ENCODE measurements at regions not wholly inside any gene's neighbourhood (a gene's known extent, or its start where the extent isn't known, plus 50 kb on each side); places are given as distances from the start of the nearest gene placed in this dataset.
"Not testable (repeated sequence)": the region's sequence is repeated elsewhere in the genome, so short reads cannot be mapped to it uniquely, and the experiment has no call there.

DNA sequence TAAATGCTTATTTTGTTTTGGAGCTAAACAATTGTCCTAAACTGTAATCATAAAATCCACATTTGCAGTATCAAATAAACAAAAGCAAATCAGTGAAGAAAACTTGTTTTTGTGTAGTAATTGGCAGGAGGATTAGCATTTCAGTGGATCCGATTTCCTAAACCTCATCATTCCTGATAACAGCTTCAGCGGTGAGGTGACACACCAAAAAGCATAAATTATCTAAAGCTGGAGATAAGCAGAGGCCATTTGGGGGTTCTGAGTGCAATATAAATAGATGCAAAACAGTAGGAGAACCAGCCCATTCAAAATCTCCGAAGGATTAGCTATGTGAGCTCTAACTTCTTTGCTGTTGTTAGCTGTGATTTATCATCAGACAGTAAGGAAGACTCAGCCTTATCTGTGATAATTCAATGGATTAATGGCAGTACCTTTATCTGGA lies 235.8 kb downstream of the EPHA7 start:
- no peak for DNase-seq

DNA sequence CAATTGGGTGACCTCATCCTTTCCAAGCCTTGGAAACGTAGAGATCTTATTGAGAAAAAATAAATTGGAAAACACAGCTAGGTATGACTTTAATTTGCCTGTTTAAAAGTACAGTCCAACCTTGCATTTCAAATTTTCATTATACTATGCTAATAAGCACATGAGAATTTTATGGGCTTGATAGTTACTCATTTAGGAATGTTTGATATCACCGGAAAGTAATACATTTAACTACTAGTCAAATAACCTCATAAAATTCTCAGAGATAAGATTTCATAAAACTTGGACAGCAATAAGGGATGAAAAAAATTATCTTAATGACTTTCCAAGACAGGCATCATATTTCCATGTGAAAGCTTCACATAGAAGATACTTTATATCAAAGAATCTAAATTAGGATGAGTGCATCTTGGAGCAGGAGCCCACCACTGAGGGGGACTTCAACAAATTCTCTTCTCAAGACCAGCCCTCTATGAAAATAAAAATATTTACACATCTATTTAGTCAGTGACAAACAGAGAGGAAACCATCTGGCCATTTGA lies 236.3 kb downstream of the EPHA7 start:
- no peak for DNase-seq

DNA sequence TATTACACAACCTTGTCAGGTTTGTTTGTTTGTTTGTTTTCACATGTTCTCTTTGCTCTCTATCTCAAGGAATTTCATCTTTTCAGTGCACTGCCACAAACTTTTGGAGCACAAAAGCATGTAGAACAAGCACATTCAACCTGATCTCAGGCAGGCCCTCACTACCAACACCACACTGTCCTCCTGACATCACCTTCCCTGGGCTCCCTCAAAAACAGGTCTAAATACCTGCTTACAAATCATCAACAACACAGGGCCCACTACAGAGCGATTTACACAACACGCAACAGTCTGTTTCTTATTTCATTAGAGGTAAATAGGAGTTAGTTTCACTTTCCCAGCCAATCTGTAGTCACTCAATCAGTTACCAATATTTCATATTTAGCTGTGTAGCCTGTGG lies 241.4 kb downstream of the EPHA7 start:
- no peak for DNase-seq

DNA sequence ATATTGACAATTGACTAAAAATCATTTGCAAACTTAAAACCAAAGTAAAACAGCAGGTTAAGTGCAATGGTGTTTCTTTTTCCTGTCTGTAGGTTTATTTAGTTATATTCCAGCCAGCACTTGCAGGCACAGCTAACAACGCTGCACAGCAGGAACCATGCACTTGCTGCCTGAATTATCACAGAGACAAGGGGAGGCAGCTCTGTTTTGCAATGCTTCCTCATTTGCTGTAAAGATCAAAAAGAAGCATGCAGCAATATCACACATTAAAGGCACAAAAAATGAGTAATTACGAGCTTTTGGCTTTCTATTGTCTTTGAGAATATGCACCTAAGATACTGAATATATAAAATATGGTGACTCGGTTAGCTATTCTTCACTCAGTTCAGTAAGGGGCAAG lies 241.9 kb downstream of the EPHA7 start:
- DNase-seq: no peak

DNA sequence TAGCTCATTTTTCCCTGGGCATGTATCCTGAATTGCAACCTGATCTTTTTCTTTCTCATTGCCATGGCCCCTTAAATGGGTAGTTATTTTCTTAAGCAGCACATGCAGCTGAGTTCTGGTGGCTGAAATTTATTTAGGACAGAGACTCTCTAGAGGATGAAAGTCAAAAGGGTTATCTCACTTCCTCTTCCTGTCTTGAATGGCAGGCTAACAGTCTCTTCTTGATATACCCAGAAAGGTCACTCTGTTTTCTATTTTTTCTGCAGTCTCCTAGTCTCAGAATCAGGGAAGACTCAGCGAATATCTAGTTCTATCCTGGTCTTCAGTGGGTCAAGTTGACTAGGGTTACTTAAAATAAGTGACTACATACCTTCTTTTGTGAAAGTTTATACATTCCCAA lies 243.3 kb downstream of the EPHA7 start:
- DNase-seq: no peak

DNA sequence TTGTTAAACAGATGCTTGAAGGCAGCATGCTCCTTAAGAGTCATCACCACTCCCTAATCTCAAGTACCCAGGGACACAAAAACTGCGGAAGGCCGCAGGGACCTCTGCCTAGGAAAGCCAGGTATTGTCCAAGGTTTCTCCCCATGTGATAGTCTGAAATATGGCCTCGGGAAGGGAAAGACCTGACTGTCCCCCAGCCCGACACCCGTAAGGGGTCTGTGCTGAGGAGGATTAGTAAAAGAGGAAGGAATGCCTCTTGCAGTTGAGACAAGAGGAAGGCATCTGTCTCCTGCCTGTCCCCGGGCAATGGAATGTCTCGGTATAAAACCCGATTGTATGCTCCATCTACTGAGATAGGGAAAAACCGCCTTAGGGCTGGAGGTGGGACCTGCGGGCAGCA lies 245.8 kb downstream of the EPHA7 start:
- DNase-seq: not testable (repeated sequence)

DNA sequence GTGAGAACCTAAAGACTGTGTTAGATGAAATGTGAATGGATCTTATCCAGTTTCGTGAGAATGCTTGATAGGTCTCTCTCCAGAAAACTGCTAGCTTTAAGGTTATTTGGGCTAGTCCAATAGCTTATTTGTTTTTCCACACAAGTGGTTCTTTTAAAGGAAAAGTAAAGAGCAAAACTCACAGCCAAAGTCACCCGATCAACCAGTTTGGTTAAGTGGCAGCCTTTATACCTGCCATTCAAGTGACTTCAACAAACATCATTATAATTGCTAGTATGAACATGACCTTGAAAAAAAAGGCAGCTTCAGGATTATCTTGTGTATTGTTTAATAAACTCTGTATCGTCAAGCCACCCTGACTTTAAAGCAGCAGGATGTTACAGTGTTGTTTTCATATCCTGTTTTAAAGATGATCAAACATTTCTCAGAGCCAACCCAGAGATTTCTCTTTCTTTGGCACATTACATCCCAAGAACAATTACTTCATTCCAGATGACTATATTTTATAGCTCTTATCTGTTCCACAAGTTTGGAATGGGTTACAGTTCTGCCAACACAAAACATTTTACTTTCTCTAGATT lies 253.4 kb downstream of the EPHA7 start:
- no peak for DNase-seq

DNA sequence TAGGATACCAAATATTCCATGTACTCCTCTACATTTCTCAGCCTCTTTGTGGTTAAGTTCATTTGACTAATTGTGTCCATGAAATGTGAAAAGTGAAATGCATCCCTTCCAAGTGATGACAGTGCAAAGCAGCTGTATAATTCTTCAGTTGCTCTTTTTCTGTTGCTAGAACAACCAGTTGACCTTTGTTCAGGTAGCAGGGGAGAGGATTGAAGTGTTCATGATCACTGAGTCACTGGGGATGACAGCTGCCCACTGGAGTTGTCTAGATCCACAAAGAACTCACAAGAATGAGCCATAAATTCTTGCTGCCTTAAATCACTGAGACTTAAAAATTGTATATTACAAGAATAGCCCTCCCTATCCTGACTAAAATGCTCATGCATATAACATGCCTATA lies 254.6 kb downstream of the EPHA7 start:
- DNase-seq: no peak

DNA sequence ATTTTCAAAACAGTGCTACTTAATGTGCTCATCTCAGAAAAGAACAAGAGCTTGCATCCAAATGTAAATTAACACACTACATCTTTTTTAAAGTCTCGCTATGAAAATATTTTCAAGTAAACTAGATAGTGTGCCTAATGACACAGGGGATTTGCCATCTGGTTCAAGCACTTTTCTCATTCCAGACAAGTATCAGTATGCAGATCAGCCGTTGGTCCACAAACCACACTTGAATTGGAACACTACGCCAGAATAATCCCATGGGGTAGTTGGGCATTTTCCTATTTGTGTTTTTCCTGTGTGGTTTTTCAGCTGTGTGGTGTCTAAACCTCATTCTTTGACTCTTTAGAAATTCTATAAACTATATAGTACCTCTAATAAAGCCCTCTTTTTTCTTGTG lies 256.2 kb downstream of the EPHA7 start:
- no peak for DNase-seq

DNA sequence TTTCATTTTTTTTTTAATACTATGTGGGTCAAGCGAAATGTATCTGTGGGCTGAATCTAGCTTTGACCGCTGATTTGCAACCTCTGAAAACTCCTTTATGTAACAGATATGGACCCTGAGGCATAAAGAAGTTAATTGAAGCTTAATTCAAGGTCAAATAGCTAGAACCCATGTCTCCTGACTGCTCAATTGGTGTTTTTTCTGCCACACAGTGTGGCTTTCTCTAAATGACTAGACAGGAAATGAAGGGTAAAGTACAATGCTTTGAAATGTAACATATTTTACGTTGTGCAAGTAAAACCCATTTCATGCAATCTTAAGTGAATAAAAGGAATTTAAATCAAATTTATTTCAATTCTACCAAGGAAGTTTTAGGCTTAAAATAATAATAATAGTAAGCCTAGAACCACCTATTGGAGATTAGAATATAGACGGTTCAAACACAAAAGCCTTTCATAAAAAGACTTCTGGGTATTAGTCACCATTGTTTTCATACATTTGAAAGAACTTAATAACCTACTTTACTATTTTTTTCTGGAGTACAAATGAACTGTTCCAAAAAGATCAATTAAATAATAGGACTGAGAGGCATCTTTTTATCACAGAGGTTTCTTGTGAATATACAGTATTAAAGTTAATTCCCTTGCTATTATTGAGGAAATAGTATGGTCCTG lies 279.8 kb downstream of the EPHA7 start:
- DNase-seq: no peak

DNA sequence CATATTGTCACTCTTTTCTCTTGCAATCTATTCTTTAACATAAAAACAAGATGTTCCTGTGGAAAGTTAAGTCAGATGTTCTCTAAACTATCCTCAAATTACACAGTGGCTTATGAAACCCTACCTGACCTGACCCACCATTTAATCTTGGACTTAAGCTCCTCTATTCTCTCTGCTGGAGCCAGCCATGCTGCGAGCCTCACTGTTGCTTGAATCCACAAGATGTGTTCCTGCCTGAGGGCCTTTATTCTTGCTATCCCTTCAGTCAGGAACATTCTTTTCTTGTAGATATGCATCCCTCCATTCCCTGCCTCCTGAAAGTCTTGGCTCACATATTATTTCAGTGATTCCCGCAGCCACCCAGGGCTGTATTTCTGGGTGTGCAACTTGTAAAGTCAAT lies 283.2 kb downstream of the EPHA7 start:
- DNase-seq: no peak

DNA sequence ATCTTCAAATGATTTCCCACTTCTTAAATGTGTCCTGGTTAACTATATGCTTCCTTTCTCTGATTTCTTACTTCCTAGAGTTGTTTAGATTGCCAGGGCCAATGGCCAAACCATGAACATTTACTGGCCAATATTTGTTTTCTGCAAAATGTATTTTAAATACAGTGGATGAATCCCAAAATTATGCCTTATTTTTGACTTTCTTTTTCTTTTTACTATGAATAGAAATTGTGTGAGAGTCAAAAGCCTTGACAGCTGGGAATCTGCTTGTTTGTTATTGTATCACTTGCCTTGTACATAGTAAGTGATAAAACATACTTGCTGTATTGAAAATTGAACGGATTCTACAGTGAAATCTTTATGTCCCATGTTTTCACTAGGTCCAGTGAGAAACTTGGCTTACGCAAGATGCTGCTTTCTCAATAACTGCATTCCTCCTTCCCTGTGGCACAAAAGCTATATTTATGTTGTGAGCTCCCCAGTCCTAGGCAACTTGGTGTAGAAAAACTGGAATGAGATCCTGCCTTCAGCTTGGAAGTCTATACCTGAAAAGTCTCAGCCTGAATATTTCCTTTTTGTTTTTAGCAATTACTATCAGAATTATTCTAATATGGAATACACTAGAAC lies 295.2 kb downstream of the EPHA7 start:
- DNase-seq: no peak

DNA sequence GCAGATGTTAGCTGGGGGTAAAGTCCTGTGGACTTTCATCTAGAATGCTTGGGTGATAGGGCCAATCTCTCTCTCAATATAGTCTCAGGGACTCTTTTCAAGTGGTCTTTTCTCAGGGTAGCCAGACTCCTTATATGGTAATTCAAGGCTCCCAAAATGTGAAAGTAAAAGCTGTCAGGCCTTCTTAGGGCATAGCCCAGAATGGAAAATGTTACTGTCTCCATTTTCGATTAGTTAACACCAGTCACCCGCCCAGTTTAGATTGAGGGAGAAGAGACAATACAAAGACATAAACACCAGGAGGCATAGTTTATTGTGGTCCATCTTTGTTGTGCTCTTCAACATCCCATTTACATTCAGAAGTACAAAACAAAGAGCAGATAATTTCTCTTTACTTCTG lies 295.8 kb downstream of the EPHA7 start:
- DNase-seq: no peak

DNA sequence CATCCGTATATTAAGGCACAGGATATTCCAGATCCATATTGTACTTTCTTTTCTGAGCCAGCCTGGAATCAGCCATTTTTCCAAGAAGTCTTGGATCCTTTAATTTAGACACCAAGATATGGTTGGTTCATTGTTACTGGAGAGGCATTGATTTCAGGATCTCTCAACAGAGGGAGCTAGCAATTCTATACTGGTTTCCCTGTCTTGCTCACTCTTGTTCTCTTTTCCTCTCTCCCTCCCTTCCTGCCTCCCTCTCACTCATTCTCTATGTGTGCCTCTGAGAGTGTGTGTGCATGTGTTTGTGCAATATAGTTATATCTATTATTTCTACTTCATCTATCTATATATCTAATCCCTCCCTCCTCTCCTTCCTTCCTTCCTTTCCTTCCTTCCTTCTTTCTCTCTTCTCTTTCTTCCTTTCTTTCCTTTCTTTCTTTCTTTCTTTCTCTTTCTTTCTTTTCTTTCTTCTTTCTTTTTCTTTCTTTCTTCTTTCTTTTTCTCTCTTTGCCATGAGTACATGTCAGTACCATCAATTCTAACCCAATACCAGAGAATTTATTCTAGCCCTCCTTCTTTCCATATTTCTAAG lies 299.1 kb downstream of the EPHA7 start:
- no peak for DNase-seq

DNA sequence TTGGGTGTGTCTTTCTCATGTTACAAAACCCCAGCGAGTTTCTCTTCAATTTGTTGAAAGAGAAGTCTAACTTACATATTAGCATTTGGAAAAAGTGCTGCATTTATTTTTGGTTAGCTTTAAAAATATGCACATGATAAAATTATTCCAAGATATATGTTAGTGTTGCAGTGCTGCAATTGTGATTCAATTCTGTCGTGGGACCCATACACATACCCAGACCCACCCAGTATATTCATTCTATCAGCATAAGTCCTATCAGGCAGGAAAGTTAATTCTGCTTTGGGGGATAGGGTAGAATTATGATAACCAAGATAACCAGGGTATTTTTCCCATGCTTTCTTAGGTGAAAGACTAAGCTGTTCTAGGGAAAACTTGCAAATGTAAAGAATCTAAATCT lies 313.5 kb downstream of the EPHA7 start:
- DNase-seq: no peak

DNA sequence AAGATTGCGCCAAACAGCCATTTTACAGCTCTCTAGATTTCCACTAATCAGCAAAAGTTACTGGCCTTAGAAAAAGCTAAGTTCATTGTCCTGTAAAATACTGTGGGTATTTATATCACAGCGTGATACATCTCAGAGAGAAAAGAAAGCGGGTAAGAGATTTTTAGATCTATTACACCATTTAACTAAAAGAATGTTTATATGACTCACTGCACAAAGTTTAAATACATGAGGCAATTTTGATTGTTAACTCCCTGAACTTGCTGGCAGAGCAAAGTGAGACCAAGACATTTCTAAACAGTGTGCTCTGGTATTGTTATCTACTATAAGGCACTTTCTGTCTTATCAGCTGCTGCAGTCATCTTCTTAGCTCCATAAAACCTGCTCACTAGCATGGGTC lies 314.3 kb downstream of the EPHA7 start:
- no peak for DNase-seq

DNA sequence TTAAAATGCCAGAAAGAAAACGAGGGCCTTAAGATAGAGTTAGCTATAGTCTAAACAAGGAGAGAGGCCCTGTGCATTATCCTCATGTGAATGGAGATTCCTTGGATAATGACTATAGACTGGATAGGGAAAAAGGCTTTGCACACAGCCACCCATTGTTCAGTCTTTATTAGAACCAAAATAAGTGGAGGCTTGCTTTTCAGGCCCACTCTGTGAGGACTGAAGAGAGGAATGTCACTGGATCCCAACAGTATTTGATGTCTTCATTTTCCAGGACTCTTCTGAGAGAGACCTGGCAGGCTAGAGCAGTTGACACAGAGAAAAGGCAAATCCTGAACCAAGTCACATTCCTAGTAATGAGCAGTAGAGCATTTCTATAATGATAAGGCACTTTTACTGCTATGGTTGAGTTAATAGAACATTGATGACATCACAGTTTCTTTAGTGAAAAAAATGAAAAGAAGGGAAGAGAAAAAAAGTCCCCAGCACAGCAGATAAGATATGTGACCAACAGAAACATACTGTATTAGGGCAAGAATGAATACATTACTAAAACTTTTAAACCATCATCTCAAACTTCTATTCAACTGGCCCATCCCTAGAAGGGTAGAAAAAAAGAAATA lies 315.1 kb downstream of the EPHA7 start:
- no peak for DNase-seq

DNA sequence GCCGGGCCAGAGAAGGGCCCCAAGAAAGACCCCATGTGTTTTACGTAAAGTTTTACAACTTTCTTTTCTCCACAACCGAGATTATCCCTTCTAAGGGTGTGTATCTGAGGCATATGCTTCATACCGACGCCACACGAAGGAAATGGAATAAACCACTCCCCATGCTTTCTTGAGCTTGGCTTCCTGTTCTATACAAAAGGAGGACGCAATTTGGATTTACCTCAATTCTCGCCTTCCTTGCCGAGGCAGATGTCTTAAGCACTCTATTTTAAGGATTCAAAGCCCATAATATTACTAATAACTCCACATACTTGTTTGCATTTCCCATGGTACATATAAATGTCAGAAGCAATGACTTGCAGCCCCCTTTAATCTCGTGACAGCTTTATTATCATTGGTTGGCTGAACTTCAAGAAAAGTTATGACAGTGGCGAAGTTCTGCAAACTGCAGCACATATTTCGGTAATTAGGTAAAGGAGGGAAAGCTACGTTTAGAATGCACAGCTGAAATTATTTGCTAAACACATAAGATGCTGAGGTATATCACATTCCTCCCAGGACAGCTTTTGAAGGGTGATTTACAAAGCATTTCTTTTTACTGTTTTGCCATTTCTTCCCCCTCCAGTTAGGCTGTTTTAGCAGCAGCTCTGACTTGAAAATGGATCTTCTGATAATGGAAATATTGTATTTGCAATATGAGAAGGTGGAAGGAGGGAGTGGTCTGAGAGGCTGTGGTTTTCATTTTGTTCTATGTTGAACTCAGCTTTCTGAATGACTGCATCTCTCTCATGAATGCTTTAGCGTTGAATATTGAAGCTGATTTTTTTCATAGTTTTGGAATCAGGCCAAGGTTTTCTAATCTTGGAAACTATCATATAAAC lies 330.5 kb downstream of the EPHA7 start:
- DNase-seq: peak; percentile 58

DNA sequence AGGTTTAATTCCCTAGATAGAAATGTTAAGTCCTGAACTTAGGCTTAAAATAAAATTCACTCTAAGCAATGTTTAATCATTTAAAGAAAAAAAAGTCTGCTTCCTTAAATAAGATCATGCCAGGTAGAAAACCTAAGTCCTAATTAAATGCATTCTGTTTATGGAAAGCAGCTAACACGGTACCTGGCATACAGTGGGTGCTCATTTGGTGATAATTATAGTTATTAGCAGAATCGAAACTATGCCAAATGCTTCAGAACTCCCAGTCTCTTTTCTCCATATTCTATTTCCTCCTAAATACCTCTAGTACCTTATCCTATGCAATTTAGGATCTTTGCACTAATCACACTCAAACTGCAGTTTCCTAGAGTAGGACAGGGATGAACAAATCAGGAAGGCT lies 331.8 kb downstream of the EPHA7 start:
- no peak for DNase-seq

DNA sequence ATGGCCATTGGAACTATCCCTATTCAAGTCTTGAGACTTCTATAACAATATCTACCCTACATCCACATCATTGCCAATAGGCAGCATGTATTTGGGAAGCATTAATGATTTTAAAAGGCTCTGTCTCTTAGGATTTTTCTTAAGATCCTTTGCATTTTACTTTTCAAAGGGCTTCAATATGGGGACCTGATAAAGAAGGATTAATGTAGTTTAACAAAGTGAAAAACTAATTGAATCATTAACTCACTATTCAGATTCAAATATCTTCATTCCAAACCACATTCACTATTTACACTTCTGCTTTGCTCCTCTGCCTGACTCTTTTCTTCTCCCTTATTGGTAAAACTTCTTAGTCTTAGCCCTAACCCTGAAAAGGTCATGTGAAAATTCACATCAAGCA lies 333.0 kb downstream of the EPHA7 start:
- DNase-seq: no peak

Data from renal pelvis (tissue), 1 donor.